Bronchial epithelial cell (primary cell): ENCODE measurements at regions not wholly inside any gene's neighbourhood (a gene's known extent, or its start where the extent isn't known, plus 50 kb on each side); places are given as distances from the start of the nearest gene placed in this dataset.

Experiments used
- DNase-seq: peaks from one replicate; pipeline ENCODE4 v3.0.0-alpha.2; 2010; ENCODE audit warnings: low read depth
- FAIRE-seq: peaks from 2 replicates; lab custom pipeline; 2011; peaks lifted over from hg19 to GRCh38; lab: Jason Lieb, UNC
- H3K27me3 ChIP-seq: 2 replicates; pipeline ENCODE4 v1.5.1; 2011; ENCODE audit warnings: low read length; ENCODE audit not compliant: control insufficient read depth, insufficient read depth
- H3K36me3 ChIP-seq: 2 replicates; pipeline ENCODE4 v1.5.1; 2011; ENCODE audit warnings: low read length; ENCODE audit not compliant: control insufficient read depth, insufficient read depth
- H3K4me3 ChIP-seq: 2 replicates; pipeline ENCODE4 v1.5.1; 2011; ENCODE audit warnings: mild to moderate bottlenecking, low read depth, low read length, control low read depth
- TF ChIP-seq, protein P1 (sequence below): IDR thresholded peaks from 2 replicates; pipeline ENCODE4 v1.5.1; 2011; ENCODE audit warnings: mild to moderate bottlenecking, moderate library complexity, low read length, control low read depth, inconsistent platforms; ENCODE audit not compliant: insufficient read depth, severe bottlenecking

DNA sequence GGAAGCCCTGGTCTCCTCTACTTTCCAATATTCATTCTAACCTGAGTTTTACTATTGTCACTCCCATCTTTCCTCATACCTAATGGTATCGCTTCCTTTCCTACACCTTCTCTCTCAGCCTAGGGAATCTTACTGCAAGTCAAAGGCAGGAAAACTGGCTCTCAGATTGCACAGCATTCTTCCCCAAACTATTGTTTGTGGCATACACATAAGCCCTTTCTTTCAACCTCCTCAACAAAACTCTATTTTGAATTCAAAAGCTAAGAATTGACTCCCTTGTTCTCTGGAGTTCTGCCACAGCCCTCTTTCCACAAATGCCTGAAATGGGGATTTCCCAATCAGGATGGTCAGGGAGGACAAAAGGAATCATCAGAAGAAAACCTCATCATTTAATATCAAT, 181.5 kb downstream of the FAM76B start:
- Histone ChIP-seq H3K27me3 (no peaks in the 10 kb centered on the region), H3K4me3 (no peak overlapping the region), H3K36me3 (no peaks in the 10 kb centered on the region)
- DNase-seq (no peak), FAIRE-seq (no peak)
- TF ChIP-seq, protein P1, sequence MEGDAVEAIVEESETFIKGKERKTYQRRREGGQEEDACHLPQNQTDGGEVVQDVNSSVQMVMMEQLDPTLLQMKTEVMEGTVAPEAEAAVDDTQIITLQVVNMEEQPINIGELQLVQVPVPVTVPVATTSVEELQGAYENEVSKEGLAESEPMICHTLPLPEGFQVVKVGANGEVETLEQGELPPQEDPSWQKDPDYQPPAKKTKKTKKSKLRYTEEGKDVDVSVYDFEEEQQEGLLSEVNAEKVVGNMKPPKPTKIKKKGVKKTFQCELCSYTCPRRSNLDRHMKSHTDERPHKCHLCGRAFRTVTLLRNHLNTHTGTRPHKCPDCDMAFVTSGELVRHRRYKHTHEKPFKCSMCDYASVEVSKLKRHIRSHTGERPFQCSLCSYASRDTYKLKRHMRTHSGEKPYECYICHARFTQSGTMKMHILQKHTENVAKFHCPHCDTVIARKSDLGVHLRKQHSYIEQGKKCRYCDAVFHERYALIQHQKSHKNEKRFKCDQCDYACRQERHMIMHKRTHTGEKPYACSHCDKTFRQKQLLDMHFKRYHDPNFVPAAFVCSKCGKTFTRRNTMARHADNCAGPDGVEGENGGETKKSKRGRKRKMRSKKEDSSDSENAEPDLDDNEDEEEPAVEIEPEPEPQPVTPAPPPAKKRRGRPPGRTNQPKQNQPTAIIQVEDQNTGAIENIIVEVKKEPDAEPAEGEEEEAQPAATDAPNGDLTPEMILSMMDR: no peak

- FAIRE-seq (no peak), DNase-seq (no peak)
- TF ChIP-seq, protein P1: no peak
Observed at GRCh38 chr11:95606824-95607223, 182.8 kb downstream of the FAM76B start.

GRCh38 chr11:95605271-95605940, 184.2 kb downstream of the FAM76B start:
- FAIRE-seq (no peak), DNase-seq (no peak)
- H3K4me3 ChIP-seq: no peak overlapping the region
- TF ChIP-seq, protein P1: no peak
- H3K36me3 ChIP-seq: no peaks in the 10 kb centered on the region
- H3K27me3 ChIP-seq: no peaks in the 10 kb centered on the region

More at GRCh38 chr11:95606824-95607223, 182.8 kb downstream of the FAM76B start:
- H3K27me3 ChIP-seq: no peaks in the 10 kb centered on the region
- no peak overlapping the region for H3K4me3 ChIP-seq
- H3K36me3 ChIP-seq: no peaks in the 10 kb centered on the region

DNA sequence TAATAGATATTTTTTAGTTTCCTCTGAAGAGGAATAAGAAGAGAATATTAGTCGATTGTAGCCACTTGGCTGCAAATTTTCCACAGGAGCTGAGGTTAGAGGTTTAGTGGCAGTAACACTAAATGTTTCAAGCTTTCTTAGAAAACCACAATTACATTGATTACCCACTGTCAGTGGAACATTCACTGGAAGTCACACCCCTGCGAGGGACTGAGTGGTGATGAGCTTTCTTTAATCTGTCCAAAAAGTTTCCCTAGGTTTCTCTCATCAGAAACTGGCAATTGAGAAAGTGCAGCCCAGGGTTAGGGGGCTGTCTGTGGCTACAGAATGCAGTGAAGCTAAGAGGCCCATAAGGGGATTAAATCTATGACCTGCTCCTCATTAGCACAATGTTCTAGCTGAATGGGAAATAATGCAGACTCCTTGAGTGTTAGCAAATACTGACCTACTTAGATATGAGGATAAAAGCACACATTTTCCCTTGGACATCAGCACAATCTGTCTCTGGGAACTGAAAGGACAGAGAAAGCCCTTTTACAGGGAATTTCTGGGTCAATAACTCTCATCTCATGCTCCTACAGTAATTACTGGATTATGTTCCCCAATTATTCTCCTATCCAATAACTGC, 189.5 kb downstream of the FAM76B start:
- TF ChIP-seq, protein P1: no peak
- FAIRE-seq: no peak
- no peak for DNase-seq
- no peaks in the 10 kb centered on the region for H3K36me3 ChIP-seq
- no peaks in the 10 kb centered on the region for H3K27me3 ChIP-seq
- no peak overlapping the region for H3K4me3 ChIP-seq

DNA sequence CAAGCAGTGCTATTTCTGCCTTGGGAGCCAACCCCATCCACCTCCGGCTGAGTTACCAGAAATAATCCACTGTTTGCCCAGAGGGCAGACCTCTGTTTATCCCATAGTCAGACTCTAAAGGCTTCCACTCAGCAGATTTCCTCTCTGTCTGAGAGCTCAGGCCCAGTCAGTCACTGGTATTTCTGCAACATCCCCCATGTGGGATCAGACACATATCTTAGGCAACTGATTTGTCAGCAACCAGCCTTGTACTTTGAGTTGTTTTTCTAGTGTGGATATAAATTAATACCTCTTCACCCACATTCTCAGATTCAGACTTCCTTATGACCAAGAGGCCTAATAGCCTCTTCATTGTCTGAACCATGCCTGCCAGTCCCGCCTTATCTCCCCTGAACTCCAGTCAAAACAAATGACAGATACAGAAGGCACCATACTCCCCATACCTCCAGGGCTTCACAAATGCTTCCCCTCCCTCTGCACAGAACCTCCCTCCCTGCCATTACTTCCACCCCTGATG, 193.6 kb downstream of the FAM76B start:
- FAIRE-seq: no peak
- TF ChIP-seq, protein P1: no peak

GRCh38 chr11:95595541-95595940, 194.0 kb downstream of the FAM76B start:
- Histone ChIP-seq H3K4me3 (no peak overlapping the region), H3K36me3 (no peaks in the 10 kb centered on the region), H3K27me3 (no peaks in the 10 kb centered on the region)
- DNase-seq (peak; percentile 36), FAIRE-seq (no peak)
- TF ChIP-seq, protein P1: no peak

More for the DNA sequence above, 193.6 kb downstream of the FAM76B start:
- H3K4me3 ChIP-seq: no peak overlapping the region
- no peaks in the 10 kb centered on the region for H3K36me3 ChIP-seq
- no peaks in the 10 kb centered on the region for H3K27me3 ChIP-seq
- DNase-seq: peak; percentile 78
